D341Med (cell line): ENCODE measurements at regions not wholly inside any gene's neighbourhood (a gene's known extent, or its start where the extent isn't known, plus 50 kb on each side); places are given as distances from the start of the nearest gene placed in this dataset.

Experiments used
- DNase-seq: peaks from one replicate; pipeline ENCODE4 v3.0.0; 2012; ENCODE audit warnings: low spot score

- DNase-seq = no peak
These were observed 50.6 kb upstream of the PTGR2 start for GRCh38 chr14:73800970-73801515.

GRCh38 chr14:73797543-73798265 lies 53.9 kb upstream of the PTGR2 start:
- DNase-seq = no peak

GRCh38 chr14:73796893-73797542 lies 54.6 kb upstream of the PTGR2 start:
- no peak for DNase-seq

- DNase-seq = no peak
These were observed 55.2 kb upstream of the PTGR2 start for GRCh38 chr14:73796415-73796814.

DNA sequence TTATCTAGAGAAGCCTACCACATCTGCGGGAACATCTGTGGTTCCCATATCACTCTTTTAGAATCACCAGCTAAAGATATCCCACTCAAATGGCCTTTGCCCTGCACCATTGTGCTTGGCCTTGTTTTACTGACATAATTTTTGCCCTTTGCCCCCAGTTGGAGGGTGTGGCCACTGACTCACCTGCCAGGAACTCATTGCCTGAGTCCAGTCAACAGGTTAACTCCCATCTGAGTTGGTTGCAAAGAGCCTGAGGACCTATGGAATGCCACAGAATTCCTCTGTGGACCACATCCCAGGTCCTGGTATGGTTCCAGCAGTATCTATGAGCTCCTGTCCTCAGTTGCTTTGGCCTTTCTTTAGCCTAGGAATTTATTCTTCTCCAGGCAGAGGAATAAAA lies 55.7 kb upstream of the PTGR2 start:
- no peak for DNase-seq

DNA sequence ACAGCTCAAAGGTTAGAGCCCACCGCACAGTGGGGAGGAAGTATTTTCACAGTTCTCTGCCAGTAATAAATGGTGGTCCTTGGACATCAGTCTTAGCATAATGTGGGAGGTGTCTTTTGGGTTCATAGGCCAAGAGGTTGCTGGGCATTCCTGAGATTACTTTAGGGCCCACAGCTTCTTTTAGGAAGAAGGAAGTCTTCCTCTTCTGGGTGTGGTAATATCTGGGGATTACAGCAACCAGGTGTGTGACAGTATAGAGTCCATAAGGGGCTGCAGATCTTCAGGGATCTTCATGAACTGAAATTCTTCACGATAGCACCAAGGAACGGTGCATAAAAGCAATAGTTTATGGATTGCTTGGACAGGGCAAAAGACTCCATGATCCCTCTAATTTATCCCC lies 56.2 kb upstream of the PTGR2 start:
- no peak for DNase-seq

DNA sequence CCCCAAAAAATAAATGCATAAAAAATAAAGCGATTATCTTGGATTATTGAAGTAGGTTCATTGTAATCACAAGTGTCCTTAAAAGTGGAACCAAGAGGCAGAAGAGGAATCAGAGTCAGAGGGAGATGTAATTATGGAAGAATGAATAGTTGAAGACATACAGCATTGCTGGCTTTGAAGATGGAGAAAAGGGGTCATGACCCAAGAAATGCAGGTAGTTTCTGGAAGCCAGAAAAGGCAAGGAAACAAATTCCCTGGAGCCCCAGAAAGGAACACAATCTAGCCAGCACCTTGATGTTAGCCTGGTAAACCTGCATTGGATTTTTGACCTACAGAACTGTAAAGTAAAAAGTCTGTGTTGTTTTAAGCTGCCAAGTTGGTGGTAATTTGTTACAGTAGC lies 57.5 kb upstream of the PTGR2 start:
- DNase-seq = no peak

- DNase-seq = no peak
These were observed 59.1 kb upstream of the PTGR2 start for GRCh38 chr14:73792481-73792880.

- no peak for DNase-seq
These were observed 61.5 kb upstream of the PTGR2 start for GRCh38 chr14:73789989-73790581.

DNA sequence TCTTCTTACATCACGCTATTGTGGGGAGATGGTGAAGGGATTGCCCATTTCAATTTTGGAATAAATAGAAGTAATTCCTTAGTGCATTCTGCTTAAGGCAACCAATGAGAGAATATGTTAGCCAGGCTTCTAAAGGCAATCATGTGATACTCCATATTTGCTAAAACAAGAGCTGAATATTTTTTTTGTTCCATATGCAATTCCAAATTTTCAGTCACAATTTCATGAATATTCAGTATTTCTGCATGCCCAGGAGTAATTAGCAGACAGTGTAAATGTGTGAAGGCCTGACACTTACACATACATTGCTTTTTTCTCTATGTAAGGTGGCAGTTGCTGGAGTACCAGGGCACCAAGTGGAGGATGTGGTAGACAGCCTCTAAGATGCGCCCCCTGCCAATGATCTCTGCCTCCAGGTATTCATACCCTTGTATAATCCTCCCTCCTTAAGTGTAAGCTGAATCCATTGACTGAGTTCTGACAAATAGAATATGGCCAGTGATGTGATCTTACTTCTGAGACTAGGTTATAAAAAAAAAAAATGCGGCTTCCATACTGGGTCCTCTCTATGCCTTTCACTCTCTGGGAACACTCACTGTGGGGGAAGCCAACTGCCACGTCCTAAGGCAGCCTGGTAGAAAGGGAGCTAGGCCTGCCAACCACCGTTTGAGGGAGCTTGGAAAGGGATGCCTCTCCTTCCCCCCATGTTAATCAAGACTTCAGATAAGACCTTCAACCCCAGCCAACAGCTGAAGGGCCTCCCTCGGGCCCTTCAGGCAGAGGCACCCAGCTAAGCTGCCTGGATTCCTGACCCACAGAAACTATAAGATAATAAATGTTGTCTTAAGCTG lies 62.7 kb upstream of the PTGR2 start:
- no peak for DNase-seq

GRCh38 chr14:73788317-73788598 lies 63.4 kb upstream of the PTGR2 start:
- DNase-seq = no peak

DNA sequence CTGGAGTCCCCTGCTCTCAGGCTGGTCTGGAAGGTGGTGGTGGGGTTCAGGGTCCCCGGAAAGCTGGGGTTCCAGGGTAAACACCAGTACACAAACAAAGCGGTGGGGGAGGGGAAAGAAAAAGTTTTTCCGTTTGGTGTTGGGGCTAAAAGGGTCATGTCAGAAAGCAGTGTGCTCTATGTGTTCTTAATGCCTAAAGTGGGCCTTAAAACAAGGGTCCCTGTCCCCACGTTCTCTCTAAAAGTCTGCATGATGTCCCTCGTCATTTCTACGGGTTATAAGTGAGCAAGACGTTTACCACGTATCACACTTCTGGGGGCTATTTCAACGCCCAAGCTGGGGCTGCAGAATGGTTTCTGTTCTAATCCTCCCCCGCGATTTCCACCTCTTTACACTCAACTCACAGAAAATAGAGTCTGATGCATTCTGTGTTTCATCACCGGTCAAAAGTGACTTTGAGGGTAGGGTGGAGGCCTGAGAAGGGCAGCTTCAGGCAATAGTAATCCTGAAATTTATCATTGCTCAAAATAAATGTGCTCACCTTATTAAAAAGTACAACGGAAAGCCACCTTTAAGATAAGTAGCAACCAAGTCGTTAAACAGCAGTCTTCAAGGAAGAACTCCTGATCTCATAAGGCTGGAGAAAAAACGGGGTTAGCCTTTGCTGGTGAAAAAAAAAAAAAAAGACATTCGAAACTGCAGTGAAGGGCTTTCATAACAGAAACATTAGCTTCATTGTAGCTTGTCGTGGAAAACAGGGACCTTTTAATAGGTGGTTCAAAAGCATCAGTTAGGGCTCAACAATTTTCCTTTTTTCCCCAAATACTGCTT lies 63.9 kb upstream of the PTGR2 start:
- DNase-seq = no peak

DNA sequence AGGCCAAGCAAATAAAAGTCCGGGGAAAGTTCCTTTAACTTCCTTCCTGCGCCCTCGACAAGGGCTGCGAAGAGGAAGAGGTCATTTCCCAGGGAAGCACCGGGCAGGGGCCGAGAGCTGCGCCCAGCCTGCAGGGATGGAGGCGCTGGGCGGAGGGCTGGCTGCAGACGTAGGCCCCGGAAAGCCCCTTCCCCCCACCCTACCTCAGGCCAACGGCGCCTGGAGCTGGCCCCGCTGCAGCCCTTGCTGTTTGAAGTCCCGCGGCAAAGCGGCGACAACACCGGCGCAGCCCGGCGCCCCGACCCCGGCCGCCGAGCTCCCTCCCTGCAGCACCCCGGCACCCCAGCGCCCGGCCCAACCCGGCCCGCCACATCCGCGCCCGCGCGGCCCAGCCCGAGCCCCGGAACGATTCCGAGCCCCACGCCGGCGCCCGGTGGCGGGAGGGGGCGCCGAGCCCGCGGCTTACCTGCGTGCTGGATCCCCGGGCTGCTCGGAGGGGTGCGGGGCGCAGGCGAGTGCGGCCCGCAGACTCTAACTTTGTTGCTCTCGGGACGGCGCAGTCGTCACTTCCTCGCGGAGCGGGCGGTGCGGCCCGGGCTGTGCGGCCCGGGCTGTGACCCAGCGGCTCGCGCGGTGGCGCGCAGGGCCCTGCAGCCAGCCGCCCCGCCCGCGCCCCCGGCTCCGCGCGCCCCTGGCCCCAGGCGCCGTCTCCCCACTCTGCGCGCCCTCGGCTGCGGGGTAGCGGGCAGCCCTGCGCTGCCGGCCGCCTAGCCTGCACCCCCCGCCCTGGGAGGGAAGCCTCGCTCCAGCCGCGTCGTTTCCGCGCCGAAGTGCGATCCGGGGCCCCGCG lies 64.8 kb upstream of the PTGR2 start:
- peak; percentile 88 for DNase-seq

DNA sequence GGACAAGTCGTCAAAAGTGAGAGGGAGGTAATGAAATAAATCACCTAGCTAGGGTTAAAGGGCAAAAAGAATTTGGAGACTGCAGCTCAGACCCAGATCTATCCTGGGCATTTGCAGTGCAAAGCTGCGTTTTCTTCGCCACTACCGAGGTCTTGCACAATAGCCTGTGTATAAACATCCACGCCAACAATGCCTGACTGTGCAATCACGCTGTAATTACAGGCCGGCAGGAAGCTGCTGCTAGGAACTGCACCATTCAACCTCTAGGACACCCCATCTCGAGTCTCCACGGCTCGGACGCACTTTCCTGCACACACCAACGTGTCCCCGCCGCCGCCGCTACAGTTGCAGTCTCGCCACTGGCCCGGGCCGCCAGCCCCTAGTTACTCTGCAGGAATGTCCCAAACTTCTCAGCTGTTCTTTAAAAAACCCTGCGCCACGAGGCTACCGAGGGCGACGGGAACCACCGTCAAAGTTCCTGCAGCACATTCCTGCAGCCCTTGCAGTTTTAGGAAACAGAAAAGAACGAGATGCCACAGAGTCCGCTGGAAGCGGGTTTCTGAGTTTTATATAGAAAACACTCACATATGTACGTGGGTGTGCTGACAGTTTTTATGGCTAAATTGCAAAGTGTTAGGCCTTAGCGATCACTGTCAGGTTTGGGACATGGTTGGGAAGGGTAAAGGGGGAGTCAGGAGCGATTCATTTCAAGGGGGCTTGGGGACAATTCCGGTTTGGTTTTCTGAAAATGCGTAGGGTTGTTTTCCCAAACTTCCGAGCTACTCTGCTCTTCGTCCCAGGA lies 65.6 kb upstream of the PTGR2 start:
- no peak for DNase-seq

DNA sequence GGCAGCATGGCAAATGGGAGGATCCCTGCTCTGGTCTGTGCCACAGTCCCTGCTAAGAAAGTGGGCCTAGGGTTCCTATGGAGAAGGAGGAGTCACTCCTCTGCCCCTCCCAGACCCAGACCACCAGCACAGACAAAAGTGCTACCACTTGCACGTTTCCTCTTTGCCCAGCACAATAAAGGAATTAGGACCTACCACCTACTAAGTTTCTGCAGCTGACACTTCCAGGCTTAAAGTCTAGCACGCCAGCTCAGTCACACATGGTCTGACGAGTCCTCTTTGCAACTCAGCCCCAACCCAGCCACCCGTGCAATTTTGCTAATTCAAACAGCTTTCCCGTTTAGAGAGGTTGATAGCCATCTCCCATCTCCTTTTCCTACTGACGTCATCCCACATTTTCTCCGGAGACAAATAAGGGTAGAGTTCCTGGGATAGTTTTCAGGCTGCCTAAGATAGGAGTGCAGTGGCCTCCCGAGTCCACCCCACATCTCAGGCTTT lies 66.2 kb upstream of the PTGR2 start:
- DNase-seq = no peak

DNA sequence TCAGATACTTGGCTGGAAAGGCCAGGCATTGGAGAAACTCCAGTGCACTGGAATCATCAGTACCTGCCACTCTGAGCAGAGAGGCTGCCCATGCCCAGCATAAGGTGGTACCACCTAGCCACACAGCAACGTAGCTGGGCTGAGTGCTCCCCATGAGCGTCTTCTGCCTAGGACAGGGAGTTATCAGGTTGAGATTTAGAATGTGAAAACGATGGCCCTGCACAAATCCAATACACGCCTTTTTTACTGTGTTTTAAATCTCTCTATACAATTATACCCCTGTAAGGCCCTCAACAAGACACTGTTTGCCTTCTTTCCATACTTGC lies 66.7 kb upstream of the PTGR2 start:
- DNase-seq = no peak

DNA sequence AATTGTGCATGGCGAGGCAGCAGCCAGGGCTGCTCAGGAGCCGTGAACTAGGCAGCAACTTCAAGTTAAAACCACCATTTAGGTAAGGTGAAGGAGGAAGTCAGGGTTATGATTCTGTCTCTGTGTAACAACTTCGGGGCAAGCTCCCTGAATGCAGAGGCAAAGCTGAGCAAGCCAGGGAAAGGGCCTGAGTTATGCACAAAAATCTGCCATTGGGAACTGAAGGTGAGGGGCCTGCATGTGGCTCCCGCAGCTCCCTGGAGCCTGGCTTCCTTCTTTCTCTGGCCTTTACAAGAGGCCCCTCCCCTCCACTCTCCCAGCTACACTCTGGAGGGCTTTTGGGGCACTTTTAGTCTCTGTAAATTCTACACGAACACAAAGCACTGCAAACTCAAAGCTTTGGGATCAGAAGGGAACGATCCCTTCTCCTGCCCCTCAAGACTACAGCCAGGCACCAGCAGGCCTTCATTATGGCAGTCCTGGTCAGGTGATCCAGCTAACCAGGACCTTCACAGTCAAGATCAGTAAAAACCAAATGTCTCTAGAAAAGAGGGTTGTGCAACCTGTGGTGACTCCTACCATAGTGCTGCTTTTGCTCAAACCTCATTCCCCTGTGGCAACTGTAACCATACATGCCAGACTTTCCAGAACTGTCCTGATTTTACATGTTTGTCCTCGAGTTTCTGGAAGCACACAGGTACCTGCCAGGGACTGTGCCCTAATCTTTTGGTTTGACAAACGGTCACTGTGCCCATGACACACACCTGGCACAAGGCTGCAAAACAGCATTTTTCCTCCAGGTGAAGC lies 67.2 kb upstream of the PTGR2 start:
- no peak for DNase-seq

GRCh38 chr14:73783107-73783727 lies 68.4 kb upstream of the PTGR2 start:
- DNase-seq = no peak

GRCh38 chr14:73782623-73783022 lies 68.4 kb upstream of the PNMA1 start:
- no peak for DNase-seq
